ENCODE measurements at regions not wholly inside any gene's neighbourhood (a gene's known extent, or its start where the extent isn't known, plus 50 kb on each side); places are given as distances from the start of the nearest gene placed in this dataset.

DNA sequence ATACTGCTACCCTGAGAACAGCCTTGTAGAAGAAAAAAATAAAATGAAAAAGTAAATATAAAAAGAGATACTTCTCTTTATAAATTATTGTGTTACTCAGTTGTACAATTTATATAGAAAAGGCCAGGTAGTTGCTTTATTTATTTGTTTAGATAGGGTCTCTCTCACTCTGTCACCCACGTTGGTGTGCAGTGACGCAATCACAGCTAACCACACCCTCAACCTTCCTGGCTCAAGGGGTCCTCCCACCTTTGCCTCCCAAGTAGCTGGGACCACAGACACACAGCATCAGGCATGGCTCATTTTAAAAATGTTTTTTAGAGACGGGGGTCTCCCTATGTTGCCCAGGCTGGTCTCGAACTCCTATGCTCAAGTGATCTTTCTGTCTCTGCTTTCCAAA lies 175.4 kb upstream of the PZP start:
- DNase-seq: no peak
- Histone ChIP-seq H3K27me3 (no peaks in the 10 kb centered on the region), H3K4me1 (no peaks in the 10 kb centered on the region), H3K4me3 (no peak overlapping the region), H3K36me3 (no peaks in the 10 kb centered on the region), H3K27ac (no peak overlapping the region), H3K9me3 (no peaks in the 10 kb centered on the region)
- intact Hi-C loops (cut with DNase I; ENCODE audit: low total_unique reads): no loop called here
- TF ChIP-seq, protein P1, sequence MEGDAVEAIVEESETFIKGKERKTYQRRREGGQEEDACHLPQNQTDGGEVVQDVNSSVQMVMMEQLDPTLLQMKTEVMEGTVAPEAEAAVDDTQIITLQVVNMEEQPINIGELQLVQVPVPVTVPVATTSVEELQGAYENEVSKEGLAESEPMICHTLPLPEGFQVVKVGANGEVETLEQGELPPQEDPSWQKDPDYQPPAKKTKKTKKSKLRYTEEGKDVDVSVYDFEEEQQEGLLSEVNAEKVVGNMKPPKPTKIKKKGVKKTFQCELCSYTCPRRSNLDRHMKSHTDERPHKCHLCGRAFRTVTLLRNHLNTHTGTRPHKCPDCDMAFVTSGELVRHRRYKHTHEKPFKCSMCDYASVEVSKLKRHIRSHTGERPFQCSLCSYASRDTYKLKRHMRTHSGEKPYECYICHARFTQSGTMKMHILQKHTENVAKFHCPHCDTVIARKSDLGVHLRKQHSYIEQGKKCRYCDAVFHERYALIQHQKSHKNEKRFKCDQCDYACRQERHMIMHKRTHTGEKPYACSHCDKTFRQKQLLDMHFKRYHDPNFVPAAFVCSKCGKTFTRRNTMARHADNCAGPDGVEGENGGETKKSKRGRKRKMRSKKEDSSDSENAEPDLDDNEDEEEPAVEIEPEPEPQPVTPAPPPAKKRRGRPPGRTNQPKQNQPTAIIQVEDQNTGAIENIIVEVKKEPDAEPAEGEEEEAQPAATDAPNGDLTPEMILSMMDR (IDR thresholded peaks at IDR 0.05): no peak

DNA sequence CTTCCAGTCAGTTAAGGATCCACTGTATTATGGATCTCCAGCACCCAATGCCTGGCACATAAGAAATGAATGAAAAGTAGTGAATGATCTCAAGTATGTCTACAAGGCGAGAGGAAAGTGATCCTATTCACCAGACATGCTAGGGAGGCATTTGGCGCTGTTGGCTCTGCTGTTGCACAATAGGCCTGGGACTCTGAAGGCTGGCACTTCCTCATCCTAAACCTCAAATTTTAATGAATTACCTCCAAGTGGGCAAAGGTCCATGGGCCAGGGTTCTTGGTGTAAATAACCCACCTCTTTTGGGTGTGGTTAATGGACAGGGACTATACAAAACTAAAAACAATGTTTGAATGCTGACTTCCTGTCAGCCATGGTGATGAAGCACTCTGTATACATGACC lies 173.4 kb upstream of the PZP start:
- H3K27ac ChIP-seq: no peak overlapping the region
- DNase-seq: no peak
- intact Hi-C loops (cut with DNase I; ENCODE audit: low total_unique reads): no loop called here
- no peaks in the 10 kb centered on the region for H3K4me1 ChIP-seq
- no peaks in the 10 kb centered on the region for H3K9me3 ChIP-seq
- H3K36me3 ChIP-seq: no peaks in the 10 kb centered on the region
- TF ChIP-seq, protein P1 (IDR thresholded peaks at IDR 0.05): no peak
- H3K4me3 ChIP-seq: no peak overlapping the region
- no peaks in the 10 kb centered on the region for H3K27me3 ChIP-seq

DNA sequence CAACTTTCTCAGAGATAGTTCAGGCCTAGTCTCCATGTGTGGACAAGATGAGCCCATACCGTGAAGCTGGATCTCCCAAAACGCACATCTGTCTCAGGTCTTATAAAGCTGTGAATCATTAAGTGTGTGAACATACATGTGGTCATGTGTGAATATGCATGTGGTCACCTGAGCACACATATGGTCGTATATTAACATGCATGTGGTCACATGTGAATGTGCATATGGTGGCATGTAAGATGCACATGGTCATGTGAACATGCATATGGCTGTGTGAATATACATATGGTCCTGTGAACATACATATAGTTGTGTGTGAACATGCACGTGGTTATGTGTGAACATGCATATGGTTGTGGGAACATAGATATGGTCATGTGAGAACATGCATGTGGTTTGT lies 172.5 kb upstream of the PZP start:
- no peaks in the 10 kb centered on the region for H3K4me1 ChIP-seq
- TF ChIP-seq, protein P1 (IDR thresholded peaks at IDR 0.05): no peak
- H3K27me3 ChIP-seq: no peaks in the 10 kb centered on the region
- H3K27ac ChIP-seq: no peak overlapping the region
- H3K9me3 ChIP-seq: no peaks in the 10 kb centered on the region
- intact Hi-C loops (cut with DNase I; ENCODE audit: low total_unique reads): no loop called here
- DNase-seq: no peak
- H3K36me3 ChIP-seq: no peaks in the 10 kb centered on the region
- H3K4me3 ChIP-seq: no peak overlapping the region

DNA sequence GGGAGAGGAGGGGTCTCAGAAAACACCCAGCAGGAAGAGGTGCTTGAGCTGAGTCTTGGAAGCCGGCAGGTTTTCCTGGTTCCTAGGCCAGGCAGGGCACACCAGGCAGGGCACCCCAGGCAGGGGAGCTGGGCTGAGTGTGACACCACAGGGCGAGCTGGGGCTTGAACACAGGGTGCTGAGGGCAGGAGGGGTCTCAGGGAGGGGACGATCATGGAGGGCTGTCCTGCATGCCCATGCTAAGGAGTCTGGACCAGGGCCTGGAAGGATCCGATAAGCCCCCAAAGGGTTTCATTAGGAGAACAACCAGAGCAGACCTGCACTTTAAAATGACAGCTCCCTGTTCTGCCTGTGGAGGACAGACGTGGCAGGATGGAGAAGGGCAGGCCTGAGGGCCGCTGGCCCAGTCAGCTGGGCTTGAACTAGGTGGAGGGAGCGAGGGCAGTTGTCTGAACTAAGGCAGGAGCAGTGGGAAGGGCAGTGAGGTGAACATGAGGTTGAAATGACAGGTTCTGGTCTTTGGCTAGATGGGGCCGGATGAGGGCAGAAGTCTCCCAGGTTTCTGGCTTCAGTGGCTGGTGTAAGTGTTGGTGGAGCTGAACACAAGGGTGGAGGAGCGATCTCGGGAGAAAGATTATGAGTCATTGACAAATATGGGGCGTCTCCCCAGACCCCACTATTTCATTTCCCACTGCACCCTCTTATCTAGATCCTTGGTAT lies 171.0 kb upstream of the PZP start:
- DNase-seq: no peak
- TF ChIP-seq, protein P1 (IDR thresholded peaks at IDR 0.05): no peak
- H3K27me3 ChIP-seq: no peaks in the 10 kb centered on the region
- H3K4me3 ChIP-seq: no peak overlapping the region
- no peaks in the 10 kb centered on the region for H3K36me3 ChIP-seq
- intact Hi-C loops (cut with DNase I; ENCODE audit: low total_unique reads): no loop called here
- no peaks in the 10 kb centered on the region for H3K9me3 ChIP-seq
- H3K4me1 ChIP-seq: no peaks in the 10 kb centered on the region
- H3K27ac ChIP-seq: no peak overlapping the region

DNA sequence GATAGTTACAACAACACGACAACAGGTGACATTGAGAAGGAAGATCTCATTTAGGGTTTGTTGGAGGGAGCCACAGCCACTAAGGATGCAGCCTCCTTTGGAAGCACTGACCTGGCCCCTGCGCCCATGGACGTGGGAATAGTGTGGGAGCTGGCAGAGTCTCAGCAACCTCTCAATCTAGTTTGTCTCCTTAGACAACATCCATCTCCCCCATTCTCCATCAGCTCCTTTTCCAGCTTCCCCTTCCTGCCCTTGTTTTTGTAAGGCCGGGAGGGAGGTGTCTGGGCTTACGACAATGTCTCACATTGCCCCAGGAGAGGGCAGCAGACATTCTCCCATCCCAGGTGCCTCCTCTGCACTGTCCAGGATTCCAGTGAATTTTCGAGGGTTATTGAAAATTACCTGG lies 170.2 kb upstream of the PZP start:
- H3K9me3 ChIP-seq: no peaks in the 10 kb centered on the region
- intact Hi-C loops (cut with DNase I; ENCODE audit: low total_unique reads): no loop called here
- no peaks in the 10 kb centered on the region for H3K4me1 ChIP-seq
- no peaks in the 10 kb centered on the region for H3K27me3 ChIP-seq
- DNase-seq: no peak
- TF ChIP-seq, protein P1 (IDR thresholded peaks at IDR 0.05): no peak
- H3K36me3 ChIP-seq: no peaks in the 10 kb centered on the region
- H3K4me3 ChIP-seq: no peak overlapping the region
- no peak overlapping the region for H3K27ac ChIP-seq

DNA sequence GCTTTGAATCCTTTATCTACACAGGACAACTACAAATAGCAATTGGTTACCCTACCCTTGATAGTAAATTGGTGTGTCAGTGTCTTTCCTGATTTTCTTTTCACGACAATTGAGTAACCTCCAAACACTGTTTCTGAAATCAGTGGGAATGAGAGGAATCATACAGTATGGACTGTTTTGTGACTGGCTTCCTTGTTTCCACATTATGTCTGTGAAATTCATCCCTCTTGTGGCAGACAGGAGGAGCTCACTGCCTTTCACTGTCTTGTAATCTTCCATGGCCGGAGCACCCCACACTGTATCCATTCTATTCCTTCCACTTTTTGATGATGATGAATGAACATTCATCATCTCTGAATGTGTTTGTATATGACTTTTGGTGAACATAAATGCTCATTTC lies 164.0 kb upstream of the PZP start:
- TF ChIP-seq, protein P1 (IDR thresholded peaks at IDR 0.05): no peak
- H3K36me3 ChIP-seq: no peaks in the 10 kb centered on the region
- no peak overlapping the region for H3K27ac ChIP-seq
- H3K9me3 ChIP-seq: no peaks in the 10 kb centered on the region
- no peak overlapping the region for H3K4me3 ChIP-seq
- H3K4me1 ChIP-seq: no peaks in the 10 kb centered on the region
- no peaks in the 10 kb centered on the region for H3K27me3 ChIP-seq
- DNase-seq: no peak
- intact Hi-C loops (cut with DNase I; ENCODE audit: low total_unique reads): no loop called here
